Sciatic nerve (tissue), 2 donors: ENCODE measurements at regions not wholly inside any gene's neighbourhood (a gene's known extent, or its start where the extent isn't known, plus 50 kb on each side); places are given as distances from the start of the nearest gene placed in this dataset.

Experiments used
- ATAC-seq: fragments of 200-7000 bp; cut with Tn5 transposase; one replicate; pipeline ENCODE4 v1.9.1; 2020; ENCODE audit warnings: mild to moderate bottlenecking, moderate library complexity
- DNase-seq: peaks from one replicate; pipeline ENCODE4 v3.0.0-alpha.2; 2020; ENCODE audit warnings: low spot score
- intact Hi-C: fragments of 100-400 bp; cut with DNase I; formaldehyde crosslinking; loops from one replicate; pipeline ENCODE4 v1.14.2; 2022
- donor health status: DM: no; HTN: no; CAD: no.
- donor health status: DM: no; HTN: no; CAD: no.

DNA sequence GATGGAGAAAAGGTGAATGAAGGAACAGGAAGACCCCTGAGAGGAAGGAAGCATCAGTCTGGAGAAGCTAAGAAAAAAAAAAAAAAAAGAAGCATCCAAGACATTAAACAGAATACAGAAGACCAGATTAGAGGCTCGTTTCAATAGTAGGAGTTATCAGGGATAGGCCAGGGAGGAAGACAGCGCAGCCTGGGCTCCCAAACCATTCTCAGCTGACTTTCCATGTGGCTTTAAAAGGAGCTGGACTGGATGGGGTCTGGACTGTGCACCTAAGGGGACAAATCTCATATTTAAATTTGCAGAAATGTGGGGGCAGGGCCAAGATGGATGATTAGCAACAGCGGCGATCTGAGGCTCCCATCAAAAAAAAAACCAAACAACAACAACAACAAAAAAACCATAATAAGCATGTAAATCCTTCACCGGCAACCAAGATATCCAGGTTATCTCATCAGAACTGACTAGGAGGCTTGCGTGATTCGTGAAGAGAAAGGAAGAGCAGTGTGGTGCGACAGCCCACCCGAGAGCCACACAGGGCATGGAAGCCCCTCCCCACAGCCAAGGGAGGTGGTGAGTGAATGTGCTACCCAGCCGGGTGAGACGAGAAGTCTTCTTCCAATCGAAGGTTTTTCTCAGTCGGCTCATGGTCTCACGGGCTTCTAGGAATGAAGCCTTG lies 114.9 kb upstream of the ADAMTS16 start:
- ATAC-seq = no peak
- intact Hi-C loops = no loop called here

GRCh38 chr5:5025774-5026408 lies 114.2 kb upstream of the ADAMTS16 start:
- intact Hi-C loops = no loop called here
- DNase-seq = no peak
- ATAC-seq = no peak

More for the DNA sequence above, 114.9 kb upstream of the ADAMTS16 start:
- DNase-seq = no peak

- ATAC-seq (no peak), DNase-seq (no peak)
- intact Hi-C loops = no loop called here
Observed at GRCh38 chr5:5026409-5026785, 113.7 kb upstream of the ADAMTS16 start.

DNA sequence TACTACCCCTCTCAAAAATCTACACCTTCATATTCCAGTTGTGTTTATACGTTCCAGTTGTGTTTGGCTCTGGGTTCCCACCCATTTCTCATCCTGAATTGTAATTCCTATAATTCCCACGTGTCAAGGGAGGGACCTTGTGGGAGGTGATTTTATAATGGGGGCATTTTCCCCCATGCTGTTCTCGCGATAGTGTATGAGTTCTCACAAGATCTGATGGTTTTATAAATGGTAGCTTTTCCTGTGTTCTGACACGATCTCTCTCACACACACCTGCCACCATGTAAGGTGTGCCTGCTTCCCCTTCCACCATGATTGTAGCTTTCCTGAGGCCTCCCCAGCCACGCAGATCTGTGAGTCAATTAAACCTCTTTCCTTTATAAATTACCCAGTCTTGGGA lies 108.5 kb upstream of the ADAMTS16 start:
- ATAC-seq (no peak), DNase-seq (no peak)
- intact Hi-C loops = no loop called here

DNA sequence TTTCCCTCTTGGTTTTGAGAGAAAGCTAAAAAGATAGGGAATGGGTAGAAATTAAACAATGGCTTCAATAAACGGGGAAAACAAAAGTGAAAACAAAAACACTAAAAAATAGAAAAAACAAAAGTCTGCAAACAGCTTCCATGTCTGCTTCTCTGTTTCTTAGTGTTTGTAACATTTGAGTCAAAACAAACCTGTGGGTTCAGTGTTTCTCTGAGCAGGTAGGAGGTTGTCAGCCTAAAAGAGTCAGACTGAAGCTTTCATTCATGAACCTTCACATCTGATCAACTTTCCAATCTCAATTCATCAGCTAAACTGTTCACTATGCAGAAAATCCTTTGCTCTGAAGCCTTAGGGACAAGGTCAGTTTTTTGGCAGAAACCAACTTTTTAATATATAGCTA lies 102.5 kb upstream of the ADAMTS16 start:
- intact Hi-C loops = no loop called here
- ATAC-seq (no peak), DNase-seq (no peak)

GRCh38 chr5:5039918-5040317 lies 100.2 kb upstream of the ADAMTS16 start:
- DNase-seq = no peak
- no peak for ATAC-seq
- intact Hi-C loops = no loop called here

DNA sequence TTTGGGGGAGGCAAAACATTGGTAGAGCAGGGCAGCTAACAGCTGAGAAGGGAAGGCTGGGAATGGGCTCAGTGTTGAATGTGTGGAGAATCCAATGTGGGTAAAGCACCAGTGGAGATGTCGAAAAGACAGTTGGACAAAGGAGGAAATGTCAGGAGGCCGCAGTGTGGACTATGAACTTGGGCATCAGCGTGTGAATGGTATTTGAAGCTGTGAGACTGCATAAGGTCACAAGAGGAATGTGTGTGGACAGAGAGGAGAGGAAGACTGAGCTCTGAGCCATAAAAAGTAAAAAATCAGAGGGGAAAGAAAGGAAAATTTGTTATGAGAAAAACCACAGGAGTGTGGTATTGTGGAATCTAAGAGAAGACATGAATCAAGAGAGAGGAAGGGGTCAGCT lies 99.4 kb upstream of the ADAMTS16 start:
- intact Hi-C loops = no loop called here
- ATAC-seq (no peak), DNase-seq (no peak)

GRCh38 chr5:5042806-5043205 lies 97.3 kb upstream of the ADAMTS16 start:
- intact Hi-C loops = no loop called here
- DNase-seq = no peak
- no peak for ATAC-seq

GRCh38 chr5:5043346-5043745 lies 96.8 kb upstream of the ADAMTS16 start:
- DNase-seq (no peak), ATAC-seq (no peak)
- intact Hi-C loops = no loop called here

GRCh38 chr5:5044247-5044840 lies 95.8 kb upstream of the ADAMTS16 start:
- intact Hi-C loops = no loop called here

DNA sequence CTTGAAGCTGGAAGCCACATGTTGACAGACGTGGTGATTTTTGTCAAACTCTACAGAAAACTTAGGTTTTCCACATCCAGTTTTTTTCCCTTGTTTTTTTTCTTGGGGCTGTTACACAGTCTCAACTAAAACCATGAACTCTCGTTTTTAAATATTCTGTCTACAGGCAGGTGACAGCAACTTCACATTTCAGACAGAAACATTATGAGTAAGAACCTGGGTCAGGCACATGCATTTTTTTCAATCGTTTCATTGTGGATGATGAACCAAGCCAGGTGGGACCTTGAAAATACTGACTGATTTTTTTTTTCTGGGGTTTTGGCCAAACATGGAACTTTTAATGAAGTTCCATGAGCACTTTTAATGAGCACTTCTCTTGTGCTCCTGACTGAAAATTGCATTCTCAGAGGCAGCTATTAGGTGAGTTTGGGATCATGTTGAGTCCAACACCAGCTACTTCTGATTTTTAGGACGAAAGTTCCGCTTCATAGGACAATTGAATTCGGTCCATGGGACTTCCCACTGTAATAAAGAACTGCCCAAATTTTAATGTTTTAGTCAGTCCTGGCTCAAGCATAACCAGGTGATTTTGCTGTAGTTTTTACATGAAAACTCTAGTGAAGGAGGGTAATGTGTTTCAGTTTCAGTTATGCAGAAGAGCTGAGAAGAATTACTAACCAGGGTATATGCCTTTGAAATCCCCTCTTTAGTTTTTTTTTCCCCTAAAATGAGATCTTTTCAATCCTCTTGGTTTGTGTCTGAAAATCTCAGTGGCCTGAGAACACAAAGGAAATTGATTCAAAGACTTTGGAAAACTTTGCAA lies 93.2 kb upstream of the ADAMTS16 start:
- ATAC-seq (no peak), DNase-seq (no peak)
- intact Hi-C loops = no loop called here

More at GRCh38 chr5:5044247-5044840, 95.8 kb upstream of the ADAMTS16 start:
- DNase-seq = no peak
- no peak for ATAC-seq

DNA sequence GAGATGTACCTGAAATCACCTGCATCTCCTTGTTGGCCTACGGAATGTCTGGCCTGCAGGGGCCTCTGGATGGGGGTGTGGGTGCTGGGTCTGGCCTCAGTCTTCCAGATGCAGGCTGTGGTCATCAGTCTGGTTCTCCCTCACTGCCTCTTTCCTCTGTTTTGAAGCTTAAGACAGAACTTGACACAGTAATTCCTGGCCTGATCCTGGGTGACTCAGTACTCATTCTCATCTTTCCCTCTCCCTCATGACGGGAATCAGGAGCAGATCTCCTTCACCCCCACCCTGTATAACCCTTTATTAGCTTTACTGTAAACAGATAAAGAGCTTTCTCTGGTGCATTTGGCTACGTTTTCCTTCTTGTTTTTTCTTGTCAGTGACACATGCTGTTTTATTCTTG lies 89.3 kb upstream of the ADAMTS16 start:
- DNase-seq (no peak), ATAC-seq (no peak)
- intact Hi-C loops = no loop called here

- DNase-seq (no peak), ATAC-seq (no peak)
- intact Hi-C loops = no loop called here
Observed at GRCh38 chr5:5055712-5056111, 84.4 kb upstream of the ADAMTS16 start.

DNA sequence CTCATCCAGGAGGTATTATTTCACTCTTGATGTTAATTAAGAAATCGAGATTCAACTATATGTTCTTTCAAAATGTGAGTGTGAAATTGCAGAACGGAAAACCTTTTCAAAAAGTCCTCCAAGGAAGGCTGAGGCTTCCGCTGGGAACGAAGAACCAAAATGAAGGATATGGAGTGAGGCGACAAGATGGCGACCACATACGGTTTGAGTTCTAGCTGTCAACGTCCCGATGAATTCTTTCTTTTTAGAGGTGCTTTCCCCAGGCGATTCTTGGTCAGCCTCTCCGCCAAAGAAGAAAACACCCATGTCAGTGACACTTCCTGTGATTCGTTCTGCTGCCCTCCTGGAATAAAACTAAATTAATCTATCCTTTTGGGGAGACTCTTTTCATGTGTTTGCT lies 78.3 kb upstream of the ADAMTS16 start:
- no peak for ATAC-seq
- intact Hi-C loops = no loop called here
- DNase-seq = no peak

DNA sequence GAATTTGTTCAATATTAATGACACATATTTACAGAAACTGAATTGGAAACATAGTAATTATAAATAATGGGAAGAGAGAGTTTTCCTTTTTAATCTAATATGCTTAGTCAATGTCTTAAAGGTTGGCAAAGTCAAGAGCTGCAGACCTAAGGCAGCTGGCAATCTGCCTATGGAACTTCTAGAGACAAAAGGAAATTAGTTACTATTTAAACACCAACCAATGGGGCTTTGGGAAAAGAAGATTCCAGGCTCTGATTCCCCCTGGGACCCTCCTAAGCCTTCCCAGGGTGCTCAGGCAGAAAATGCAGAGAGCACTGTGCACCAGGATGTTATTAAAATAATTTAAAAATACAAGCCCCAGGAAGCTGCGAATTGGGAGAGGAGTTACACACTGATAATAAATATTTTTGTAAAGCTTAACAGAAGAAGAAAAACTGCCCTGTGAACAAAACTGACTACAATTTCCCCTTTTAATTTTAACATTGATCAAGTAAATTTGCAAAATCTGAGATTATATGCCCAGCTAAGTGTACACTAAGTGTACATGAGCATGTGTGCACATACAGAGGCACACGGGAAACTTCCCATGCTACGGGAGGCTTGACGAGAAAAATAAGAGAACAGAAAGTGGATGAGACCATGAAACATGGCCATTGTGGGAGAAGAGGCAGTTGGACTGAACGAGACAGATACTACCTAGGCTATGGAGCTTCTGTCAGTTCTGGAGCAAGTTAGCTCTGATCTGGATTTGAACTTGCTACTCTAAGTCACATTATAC lies 77.4 kb upstream of the ADAMTS16 start:
- DNase-seq (no peak), ATAC-seq (no peak)
- intact Hi-C loops = no loop called here

DNA sequence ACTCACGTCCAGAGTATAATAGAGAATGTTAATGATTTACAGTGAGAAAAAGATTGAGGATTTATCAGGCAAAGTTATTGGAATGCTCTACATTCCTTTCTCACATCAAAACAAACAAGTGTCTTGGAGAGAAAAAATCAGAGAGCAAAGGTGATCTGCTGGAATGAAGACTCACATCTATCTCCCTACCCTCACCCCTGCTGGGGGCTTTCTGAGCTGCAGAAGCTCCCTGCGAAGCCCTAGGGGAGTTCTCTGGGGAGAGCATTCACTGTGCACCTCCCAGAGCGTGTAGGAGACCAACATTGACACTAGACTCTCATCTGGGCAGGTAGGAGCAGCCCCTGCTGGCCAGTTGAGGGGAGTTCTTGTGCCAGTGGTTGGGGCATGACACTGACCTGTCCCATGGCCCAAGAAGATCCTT lies 76.6 kb upstream of the ADAMTS16 start:
- ATAC-seq (no peak), DNase-seq (no peak)
- intact Hi-C loops = no loop called here

GRCh38 chr5:5065472-5065871 lies 74.7 kb upstream of the ADAMTS16 start:
- intact Hi-C loops = no loop called here
- ATAC-seq (no peak), DNase-seq (no peak)

- ATAC-seq = no peak
- no peak for DNase-seq
- intact Hi-C loops = no loop called here
Observed at GRCh38 chr5:5066276-5067186, 73.6 kb upstream of the ADAMTS16 start.
